A549 (cell line): ENCODE measurements at regions not wholly inside any gene's neighbourhood (a gene's known extent, or its start where the extent isn't known, plus 50 kb on each side); places are given as distances from the start of the nearest gene placed in this dataset.

Experiments used
- ATAC-seq, 2 experiments: fragments of 200-7000 bp in 1 of 2; fragments of >200 bp in 1 of 2; cut with Nextera tagmentation in 1 of 2; cut with Tn5 transposase in 1 of 2; 3 replicates each; pipeline versions ENCODE4 v1.8.0 to v1.9.1; 2018 to 2020; ENCODE audit warnings: mild to moderate bottlenecking in 1 of 2, moderate library complexity in 1 of 2
- CTCF ChIA-PET: fragments of 300-600 bp; sonication (Branson Sonifier 250); formaldehyde crosslinking; extraction: SDS; loops from one replicate; lab custom pipeline; 2021; ENCODE audit warnings: antibody characterized with exemption, inconsistent platforms; lab: Yijun Ruan, JAX
- POLR2A ChIA-PET: fragments of 350-600 bp; formaldehyde crosslinking; extraction: SDS; loops from one replicate; lab custom pipeline; 2021; ENCODE audit warnings: antibody characterized with exemption, inconsistent platforms; lab: Yijun Ruan, JAX
- DNase-seq, 2 experiments: peaks; one replicate each; pipeline versions ENCODE4 v3.0.0 to v3.0.0-alpha.2; 2011 to 2016; ENCODE audit warnings: low read depth in 1 of 2, low spot score in 1 of 2
- FAIRE-seq: peaks from 2 replicates; lab custom pipeline; 2011; peaks lifted over from hg19 to GRCh38; lab: Jason Lieb, UNC
- H3K27ac ChIP-seq, 2 experiments: fragments of >200 bp; sonication (Bioruptor Twin); formaldehyde crosslinking; 3 replicates each; pipeline ENCODE4 v1.5.1; 2016 to 2017
- H3K4me1 ChIP-seq: fragments of >200 bp; sonication (Bioruptor Twin); formaldehyde crosslinking; 3 replicates; pipeline ENCODE4 v1.6.1; 2016
- H3K4me2 ChIP-seq: fragments of >200 bp; sonication (Bioruptor Twin); formaldehyde crosslinking; 3 replicates; pipeline ENCODE4 v1.6.1; 2016
- H3K4me3 ChIP-seq: fragments of >200 bp; sonication (Bioruptor Twin); formaldehyde crosslinking; 3 replicates; pipeline ENCODE4 v1.5.1; 2016
- H3K9me3 ChIP-seq: fragments of >200 bp; sonication (Bioruptor Twin); formaldehyde crosslinking; 3 replicates; pipeline ENCODE4 v1.6.1; 2016
- CBX8 ChIP-seq: fragments of 200-600 bp; sonication (generic); IDR thresholded peaks from 2 replicates; pipeline ENCODE4 v1.6.1; 2016
- CEBPB ChIP-seq, 2 experiments: fragments of >200 bp in 1 of 2; sonication (Bioruptor Twin) in 1 of 2; formaldehyde crosslinking in 1 of 2; IDR thresholded peaks; 2 replicates each; pipeline ENCODE4 v1.6.1; 2012 to 2016
- CHD2 ChIP-seq: fragments of 150-350 bp; IDR thresholded peaks from 2 replicates; pipeline ENCODE4 v1.6.1; 2014; ENCODE audit warnings: low read length; ENCODE audit not compliant: partially characterized antibody
- EHF ChIP-seq: fragments of 250-450 bp; sonication (Bioruptor Pico); IDR thresholded peaks from 2 replicates; pipeline ENCODE4 v1.5.0; 2020; ENCODE audit warnings: mild to moderate bottlenecking
- EHMT2 ChIP-seq: fragments of 200-600 bp; sonication (generic); IDR thresholded peaks from 2 replicates; pipeline ENCODE4 v1.6.1; 2016; ENCODE audit warnings: antibody characterized with exemption, low read depth, mild to moderate bottlenecking, moderate library complexity
- EP300 ChIP-seq, 2 experiments: fragments of >200 bp; sonication (Bioruptor Twin); formaldehyde crosslinking; IDR thresholded peaks; 2 replicates in 1 of 2; 3 replicates in 1 of 2; pipeline ENCODE4 v1.6.1; 2016 to 2017
- GATA3 ChIP-seq: IDR thresholded peaks from 2 replicates; pipeline ENCODE4 v1.6.1; 2012; ENCODE audit warnings: borderline replicate concordance
- HES2 ChIP-seq: fragments of >200 bp; sonication (Bioruptor Twin); formaldehyde crosslinking; IDR thresholded peaks from 2 replicates; pipeline ENCODE4 v1.6.1; 2016
- HMGXB4 ChIP-seq: fragments of 250-450 bp; sonication (Bioruptor Pico); IDR thresholded peaks from 2 replicates; pipeline ENCODE4 v1.5.0; 2021; ENCODE audit warnings: mild to moderate bottlenecking, moderate library complexity, borderline replicate concordance
- JUNB ChIP-seq: fragments of >200 bp; sonication (Bioruptor Twin); formaldehyde crosslinking; IDR thresholded peaks from 2 replicates; pipeline ENCODE4 v1.6.1; 2016
- KDM1A ChIP-seq: fragments of 200-600 bp; sonication (generic); IDR thresholded peaks from 2 replicates; pipeline ENCODE4 v1.6.1; 2016; ENCODE audit warnings: low read depth, mild to moderate bottlenecking
- KDM5A ChIP-seq: fragments of 200-600 bp; sonication (generic); IDR thresholded peaks from 2 replicates; pipeline ENCODE4 v1.6.1; 2016; ENCODE audit warnings: antibody characterized with exemption, mild to moderate bottlenecking
- MAZ ChIP-seq: fragments of 150-350 bp; IDR thresholded peaks from 2 replicates; pipeline ENCODE4 v1.6.1; 2014; ENCODE audit warnings: antibody characterized with exemption, low read depth, low read length, borderline replicate concordance
- NPAS2 ChIP-seq: fragments of 250-450 bp; sonication (Bioruptor Pico); IDR thresholded peaks from 2 replicates; pipeline ENCODE4 v1.8.0; 2022; ENCODE audit warnings: mild to moderate bottlenecking, moderate library complexity, borderline replicate concordance
- NR3C1 ChIP-seq: fragments of >200 bp; sonication (Bioruptor Twin); formaldehyde crosslinking; IDR thresholded peaks from 3 replicates; pipeline ENCODE4 v1.6.1; 2017
- PHF8 ChIP-seq: fragments of 200-600 bp; sonication (generic); IDR thresholded peaks from 2 replicates; pipeline ENCODE4 v1.6.1; 2016; ENCODE audit warnings: low read depth, mild to moderate bottlenecking, antibody characterized with exemption, moderate library complexity, borderline replicate concordance
- POLR2AphosphoS2 ChIP-seq: conservative IDR thresholded peaks from 2 replicates; pipeline ENCODE4 v1.6.1; 2012; ENCODE audit warnings: low read length, improper control_type of control experiment, inconsistent platforms
- RARB ChIP-seq: fragments of 250-450 bp; sonication (Bioruptor Pico); IDR thresholded peaks from 2 replicates; pipeline ENCODE4 v1.8.0; 2021; ENCODE audit warnings: mild to moderate bottlenecking, moderate library complexity
- RFX5 ChIP-seq: fragments of 450-650 bp; IDR thresholded peaks from 2 replicates; pipeline ENCODE4 v1.7.1; 2014; ENCODE audit warnings: antibody characterized with exemption, mild to moderate bottlenecking, moderate library complexity
- SMC3 ChIP-seq: fragments of >200 bp; sonication (Bioruptor Twin); formaldehyde crosslinking; IDR thresholded peaks from 3 replicates; pipeline ENCODE4 v1.6.1; 2018; ENCODE audit warnings: inconsistent platforms
- ZNF302 ChIP-seq: fragments of 250-450 bp; sonication (Bioruptor Pico); IDR thresholded peaks from 2 replicates; pipeline ENCODE4 v1.9.0; 2021; ENCODE audit warnings: inconsistent platforms, mild to moderate bottlenecking, moderate library complexity
- WGBS: methylation state at CpG from one replicate; pipeline ENCODE4 v1.1.6; 2017; ENCODE audit errors: missing lambda C conversion rate; 5-methylcytosine and 5-hydroxymethylcytosine counted together
- TF ChIP-seq, protein P1 (sequence below): IDR thresholded peaks from 2 replicates; pipeline ENCODE4 v1.6.1; 2012; ENCODE audit warnings: low read depth, borderline replicate concordance
- TF ChIP-seq, protein P2 (sequence below): fragments of 200-600 bp; sonication (generic); IDR thresholded peaks from 2 replicates; pipeline ENCODE4 v1.6.1; 2016; ENCODE audit warnings: antibody characterized with exemption, mild to moderate bottlenecking, moderate library complexity
- TF ChIP-seq, protein P3 (sequence below): fragments of >200 bp; sonication (Bioruptor Twin); formaldehyde crosslinking; IDR thresholded peaks from 3 replicates; pipeline ENCODE4 v1.6.1; 2016

GRCh38 chr14:51495319-51495718 lies 156.4 kb upstream of the FRMD6 start:
- ATAC-seq, result no peak
- no peak overlapping the region for H3K4me2 ChIP-seq
- no peak overlapping the region for H3K27ac ChIP-seq
- CTCF ChIA-PET, result interaction anchor here (1.5 kb wide), 1 partner anchor 281 kb away, joined by 4 read pairs; no protein-coding TSS in a partner anchor
- TF ChIP-seq PHF8 (no peak), NR3C1 (no peak), KDM1A (no peak), CBX8 (no peak), KDM5A (no peak), JUNB (no peak), NPAS2 (no peak), EHF (CRISPR knock-in tag) (no peak), SMC3 (no peak), CHD2 (no peak), MAZ (no peak), GATA3 (no peak), RARB (CRISPR knock-in tag) (no peak), ZNF302 (CRISPR knock-in tag) (no peak), CEBPB (IDR thresholded peaks at IDR 0.05) (no peak)
- TF ChIP-seq, protein P1, sequence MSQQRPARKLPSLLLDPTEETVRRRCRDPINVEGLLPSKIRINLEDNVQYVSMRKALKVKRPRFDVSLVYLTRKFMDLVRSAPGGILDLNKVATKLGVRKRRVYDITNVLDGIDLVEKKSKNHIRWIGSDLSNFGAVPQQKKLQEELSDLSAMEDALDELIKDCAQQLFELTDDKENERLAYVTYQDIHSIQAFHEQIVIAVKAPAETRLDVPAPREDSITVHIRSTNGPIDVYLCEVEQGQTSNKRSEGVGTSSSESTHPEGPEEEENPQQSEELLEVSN, result no peak
- TF ChIP-seq, protein P2, sequence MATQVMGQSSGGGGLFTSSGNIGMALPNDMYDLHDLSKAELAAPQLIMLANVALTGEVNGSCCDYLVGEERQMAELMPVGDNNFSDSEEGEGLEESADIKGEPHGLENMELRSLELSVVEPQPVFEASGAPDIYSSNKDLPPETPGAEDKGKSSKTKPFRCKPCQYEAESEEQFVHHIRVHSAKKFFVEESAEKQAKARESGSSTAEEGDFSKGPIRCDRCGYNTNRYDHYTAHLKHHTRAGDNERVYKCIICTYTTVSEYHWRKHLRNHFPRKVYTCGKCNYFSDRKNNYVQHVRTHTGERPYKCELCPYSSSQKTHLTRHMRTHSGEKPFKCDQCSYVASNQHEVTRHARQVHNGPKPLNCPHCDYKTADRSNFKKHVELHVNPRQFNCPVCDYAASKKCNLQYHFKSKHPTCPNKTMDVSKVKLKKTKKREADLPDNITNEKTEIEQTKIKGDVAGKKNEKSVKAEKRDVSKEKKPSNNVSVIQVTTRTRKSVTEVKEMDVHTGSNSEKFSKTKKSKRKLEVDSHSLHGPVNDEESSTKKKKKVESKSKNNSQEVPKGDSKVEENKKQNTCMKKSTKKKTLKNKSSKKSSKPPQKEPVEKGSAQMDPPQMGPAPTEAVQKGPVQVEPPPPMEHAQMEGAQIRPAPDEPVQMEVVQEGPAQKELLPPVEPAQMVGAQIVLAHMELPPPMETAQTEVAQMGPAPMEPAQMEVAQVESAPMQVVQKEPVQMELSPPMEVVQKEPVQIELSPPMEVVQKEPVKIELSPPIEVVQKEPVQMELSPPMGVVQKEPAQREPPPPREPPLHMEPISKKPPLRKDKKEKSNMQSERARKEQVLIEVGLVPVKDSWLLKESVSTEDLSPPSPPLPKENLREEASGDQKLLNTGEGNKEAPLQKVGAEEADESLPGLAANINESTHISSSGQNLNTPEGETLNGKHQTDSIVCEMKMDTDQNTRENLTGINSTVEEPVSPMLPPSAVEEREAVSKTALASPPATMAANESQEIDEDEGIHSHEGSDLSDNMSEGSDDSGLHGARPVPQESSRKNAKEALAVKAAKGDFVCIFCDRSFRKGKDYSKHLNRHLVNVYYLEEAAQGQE, result no peak
- TF ChIP-seq, protein P3, sequence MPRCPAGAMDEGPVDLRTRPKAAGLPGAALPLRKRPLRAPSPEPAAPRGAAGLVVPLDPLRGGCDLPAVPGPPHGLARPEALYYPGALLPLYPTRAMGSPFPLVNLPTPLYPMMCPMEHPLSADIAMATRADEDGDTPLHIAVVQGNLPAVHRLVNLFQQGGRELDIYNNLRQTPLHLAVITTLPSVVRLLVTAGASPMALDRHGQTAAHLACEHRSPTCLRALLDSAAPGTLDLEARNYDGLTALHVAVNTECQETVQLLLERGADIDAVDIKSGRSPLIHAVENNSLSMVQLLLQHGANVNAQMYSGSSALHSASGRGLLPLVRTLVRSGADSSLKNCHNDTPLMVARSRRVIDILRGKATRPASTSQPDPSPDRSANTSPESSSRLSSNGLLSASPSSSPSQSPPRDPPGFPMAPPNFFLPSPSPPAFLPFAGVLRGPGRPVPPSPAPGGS, result no peak
- H3K4me3 ChIP-seq, result no peak overlapping the region
- DNase-seq, result no peak
- H3K9me3 ChIP-seq, result peaks cover 7% of the 10 kb centered on the region; the same call in 2 of the 3 replicates
- 73% methylated on average over 2 of the region's 2 CpGs for WGBS
- no peak for FAIRE-seq
- H3K4me1 ChIP-seq, result no peaks in the 10 kb centered on the region
- POLR2A ChIA-PET, result no interaction called here

- Histone ChIP-seq H3K4me3 (no peak overlapping the region), H3K27ac (no peak overlapping the region), H3K4me1 (no peaks in the 10 kb centered on the region), H3K4me2 (no peak overlapping the region), H3K9me3 (peaks cover 7% of the 10 kb centered on the region; the same call in 2 of the 3 replicates)
- DNase-seq (no peak), ATAC-seq (no peak), FAIRE-seq (no peak)
- 73% methylated on average over 10 of the region's 10 CpGs for WGBS
- ChIA-PET CTCF (interaction anchor here (1.0 kb wide), 1 partner anchor 12 kb away, joined by 4 read pairs; no protein-coding TSS in a partner anchor), POLR2A (no interaction called here)
- no peak for TF ChIP-seq EP300 (IDR thresholded peaks at IDR 0.05)
- TF ChIP-seq, protein P2, result no peak
- no peak for TF ChIP-seq MAZ
- no peak for TF ChIP-seq KDM1A
- no peak for TF ChIP-seq EHMT2
- TF ChIP-seq, protein P1, result no peak
- TF ChIP-seq HMGXB4, result no peak
- TF ChIP-seq RFX5, result no peak
- no peak for TF ChIP-seq HES2
- TF ChIP-seq PHF8, result no peak
- TF ChIP-seq POLR2AphosphoS2, result no peak
Observed at GRCh38 chr14:51498411-51499227, 153.1 kb upstream of the FRMD6 start.
